ENCODE measurements at regions not wholly inside any gene's neighbourhood (a gene's known extent, or its start where the extent isn't known, plus 50 kb on each side); places are given as distances from the start of the nearest gene placed in this dataset.

DNA sequence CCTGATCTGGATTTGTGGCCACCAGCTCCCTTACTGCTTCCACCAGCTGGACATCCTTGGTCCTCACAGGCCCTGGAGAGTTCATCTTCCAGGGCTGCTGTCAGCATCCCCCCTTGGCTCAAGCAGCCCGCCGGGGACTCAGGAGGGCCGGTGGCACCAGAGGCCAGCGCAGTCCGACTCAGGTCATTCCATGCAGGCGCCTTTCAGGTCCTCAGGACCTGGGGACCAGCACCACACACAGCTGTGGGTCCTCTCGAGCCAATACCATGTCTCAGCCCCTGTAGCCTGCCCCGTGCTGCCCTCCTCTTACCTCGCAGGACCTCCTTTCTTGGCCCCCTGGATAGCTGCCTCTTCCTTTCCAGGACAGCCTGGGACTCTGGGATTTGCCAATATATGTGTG, 145.5 kb downstream of the BMS1 start:
- H3K36me3 Mint-ChIP-seq (ENCODE audit: low read depth, unreplicated experiment), result no peaks in the 10 kb centered on the region
- H3K4me3 Mint-ChIP-seq (ENCODE audit: unreplicated experiment), result no peak overlapping the region
- DNase-seq (ENCODE audit: low spot score), result no peak
- no peak for TF ChIP-seq CTCF (IDR thresholded peaks at IDR 0.05; ENCODE audit: unreplicated experiment)
- no peaks in the 10 kb centered on the region for H3K4me1 Mint-ChIP-seq (ENCODE audit: unreplicated experiment)
- H3K27ac Mint-ChIP-seq (ENCODE audit: unreplicated experiment), result no peak overlapping the region
- no peaks in the 10 kb centered on the region for H3K9me3 Mint-ChIP-seq (ENCODE audit: unreplicated experiment)
- H3K27me3 Mint-ChIP-seq (ENCODE audit: unreplicated experiment), result peaks cover 11% of the 10 kb centered on the region

- Mint-ChIP-seq H3K27ac (ENCODE audit: unreplicated experiment) (no peak overlapping the region), H3K27me3 (ENCODE audit: unreplicated experiment) (peaks cover 16% of the 10 kb centered on the region)
- DNase-seq (ENCODE audit: low spot score), result no peak
Observed at GRCh38 chr10:42929236-42929635, 146.6 kb downstream of the BMS1 start.

DNA sequence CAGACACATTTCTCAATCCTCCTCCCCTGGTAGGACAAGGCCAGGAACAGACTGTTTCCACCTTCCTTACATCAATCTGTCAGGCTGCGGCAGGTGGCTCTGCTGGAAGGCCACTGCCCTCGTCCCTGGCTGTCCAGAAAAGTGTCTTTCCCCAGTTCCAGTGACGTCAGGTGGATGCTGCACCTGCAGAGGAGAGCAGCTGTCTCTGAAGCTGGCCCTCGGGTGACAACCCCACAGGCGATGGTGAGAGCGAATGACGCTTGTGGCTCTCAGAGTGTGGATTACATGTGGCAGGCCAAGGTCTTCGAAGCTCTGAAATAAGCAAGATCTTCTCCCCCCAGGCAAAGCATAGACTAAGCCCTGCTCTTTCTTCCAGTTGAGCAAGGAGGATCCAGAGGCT, 146.9 kb upstream of the RET start:
- no peak overlapping the region for H3K4me3 Mint-ChIP-seq (ENCODE audit: unreplicated experiment)
- no peaks in the 10 kb centered on the region for H3K4me1 Mint-ChIP-seq (ENCODE audit: unreplicated experiment)
- H3K36me3 Mint-ChIP-seq (ENCODE audit: low read depth, unreplicated experiment), result no peaks in the 10 kb centered on the region
- DNase-seq (ENCODE audit: low spot score), result no peak
- H3K9me3 Mint-ChIP-seq (ENCODE audit: unreplicated experiment), result no peaks in the 10 kb centered on the region
- peaks cover 21% of the 10 kb centered on the region for H3K27me3 Mint-ChIP-seq (ENCODE audit: unreplicated experiment)
- H3K27ac Mint-ChIP-seq (ENCODE audit: unreplicated experiment), result no peak overlapping the region
- no peak for TF ChIP-seq CTCF (IDR thresholded peaks at IDR 0.05; ENCODE audit: unreplicated experiment)

More at GRCh38 chr10:42929236-42929635, 146.6 kb downstream of the BMS1 start:
- Mint-ChIP-seq H3K36me3 (ENCODE audit: low read depth, unreplicated experiment) (no peaks in the 10 kb centered on the region), H3K4me1 (ENCODE audit: unreplicated experiment) (no peaks in the 10 kb centered on the region), H3K4me3 (ENCODE audit: unreplicated experiment) (no peak overlapping the region), H3K9me3 (ENCODE audit: unreplicated experiment) (no peaks in the 10 kb centered on the region)
- no peak for TF ChIP-seq CTCF (IDR thresholded peaks at IDR 0.05; ENCODE audit: unreplicated experiment)

- no peaks in the 10 kb centered on the region for H3K36me3 Mint-ChIP-seq (ENCODE audit: low read depth, unreplicated experiment)
- H3K4me1 Mint-ChIP-seq (ENCODE audit: unreplicated experiment), result no peaks in the 10 kb centered on the region
- DNase-seq (ENCODE audit: low spot score), result no peak
- no peak for TF ChIP-seq CTCF (IDR thresholded peaks at IDR 0.05; ENCODE audit: unreplicated experiment)
- H3K27me3 Mint-ChIP-seq (ENCODE audit: unreplicated experiment), result peaks cover 20% of the 10 kb centered on the region
- H3K27ac Mint-ChIP-seq (ENCODE audit: unreplicated experiment), result no peak overlapping the region
- H3K4me3 Mint-ChIP-seq (ENCODE audit: unreplicated experiment), result no peak overlapping the region
- H3K9me3 Mint-ChIP-seq (ENCODE audit: unreplicated experiment), result no peaks in the 10 kb centered on the region
Observed at GRCh38 chr10:42930516-42931192, 146.2 kb upstream of the RET start.

DNA sequence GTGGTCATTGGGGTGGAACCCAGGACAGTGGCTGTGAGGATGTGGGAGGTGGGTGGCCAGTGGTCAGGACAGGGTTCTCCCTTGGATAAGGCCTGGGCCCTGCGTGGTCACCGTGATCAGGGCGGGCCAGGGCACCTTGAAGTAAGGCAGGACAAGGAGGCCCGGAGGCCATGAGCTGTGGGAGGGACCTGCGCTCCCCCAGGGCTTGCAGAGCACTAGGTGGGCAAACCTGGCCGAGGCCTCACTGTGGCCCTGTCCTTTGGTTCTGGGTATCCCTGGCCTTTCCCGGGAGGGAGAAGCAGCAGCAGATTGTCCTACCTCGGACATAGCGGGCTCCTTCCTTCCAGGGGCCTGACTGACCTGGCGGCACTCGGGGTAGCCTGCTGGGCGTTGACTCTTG, 144.8 kb upstream of the RET start:
- H3K9me3 Mint-ChIP-seq (ENCODE audit: unreplicated experiment), result no peaks in the 10 kb centered on the region
- H3K4me1 Mint-ChIP-seq (ENCODE audit: unreplicated experiment), result no peaks in the 10 kb centered on the region
- H3K36me3 Mint-ChIP-seq (ENCODE audit: low read depth, unreplicated experiment), result no peaks in the 10 kb centered on the region
- no peak for DNase-seq (ENCODE audit: low spot score)
- no peak overlapping the region for H3K27ac Mint-ChIP-seq (ENCODE audit: unreplicated experiment)
- peaks cover 22% of the 10 kb centered on the region for H3K27me3 Mint-ChIP-seq (ENCODE audit: unreplicated experiment)
- H3K4me3 Mint-ChIP-seq (ENCODE audit: unreplicated experiment), result no peak overlapping the region
- no peak for TF ChIP-seq CTCF (IDR thresholded peaks at IDR 0.05; ENCODE audit: unreplicated experiment)
